MCF 10A (cell line): ENCODE measurements at regions not wholly inside any gene's neighbourhood (a gene's known extent, or its start where the extent isn't known, plus 50 kb on each side); places are given as distances from the start of the nearest gene placed in this dataset.

Experiments used
- BruUV-seq: library from RNA; stranded (reverse); fragments of 400-500 nt; replicated peaks from 2 replicates; lab custom pipeline; 2021; lab: Mats Ljungman, UMichigan
- CTCF ChIA-PET: fragments of 300-600 bp; sonication (Branson Sonifier 250); formaldehyde crosslinking; extraction: SDS; loops from one replicate; lab custom pipeline; 2021; ENCODE audit warnings: antibody characterized with exemption, inconsistent platforms; lab: Yijun Ruan, JAX
- POLR2A ChIA-PET: fragments of 300-600, 350-650 bp; sonication (Branson Sonifier 250); formaldehyde crosslinking; extraction: SDS; loops from one replicate; lab custom pipeline; 2020; ENCODE audit warnings: antibody characterized with exemption, inconsistent platforms; lab: Yijun Ruan, JAX
- DNase-seq: peaks from one replicate; pipeline ENCODE4 v3.0.0-alpha.2; 2018; ENCODE audit not compliant: unreplicated experiment
- H3K27ac Mint-ChIP-seq: one replicate; pipeline ENCODE4 v1.8.0; 2022; ENCODE audit warnings: mild to moderate bottlenecking, low read depth, mixed read lengths; ENCODE audit not compliant: unreplicated experiment
- H3K27me3 Mint-ChIP-seq: one replicate; pipeline ENCODE4 v1.8.0; 2022; ENCODE audit warnings: mixed read lengths; ENCODE audit not compliant: insufficient read depth, unreplicated experiment
- H3K36me3 Mint-ChIP-seq: one replicate; pipeline ENCODE4 v1.8.0; 2022; ENCODE audit warnings: mild to moderate bottlenecking, moderate library complexity, mixed read lengths; ENCODE audit not compliant: insufficient read depth, unreplicated experiment
- H3K4me1 Mint-ChIP-seq: one replicate; pipeline ENCODE4 v1.8.0; 2022; ENCODE audit warnings: mixed read lengths; ENCODE audit not compliant: insufficient read depth, unreplicated experiment
- H3K4me3 Mint-ChIP-seq: one replicate; pipeline ENCODE4 v1.8.0; 2022; ENCODE audit warnings: mild to moderate bottlenecking, moderate library complexity, mixed read lengths; ENCODE audit not compliant: unreplicated experiment
- H3K9me3 Mint-ChIP-seq: one replicate; pipeline ENCODE4 v1.8.0; 2022; ENCODE audit warnings: mixed read lengths; ENCODE audit not compliant: unreplicated experiment
- intact Hi-C: fragments of 100-400 bp; cut with micrococcal nuclease; formaldehyde crosslinking; loops from 2 replicates; pipeline ENCODE4 v1.14.1; 2022
- TF ChIP-seq, protein P1 (sequence below): fragments of 200-600 bp; IDR thresholded peaks from one replicate; pipeline ENCODE4 v1.8.0; 2022; ENCODE audit warnings: antibody characterized with exemption, mild to moderate bottlenecking; ENCODE audit not compliant: unreplicated experiment

DNA sequence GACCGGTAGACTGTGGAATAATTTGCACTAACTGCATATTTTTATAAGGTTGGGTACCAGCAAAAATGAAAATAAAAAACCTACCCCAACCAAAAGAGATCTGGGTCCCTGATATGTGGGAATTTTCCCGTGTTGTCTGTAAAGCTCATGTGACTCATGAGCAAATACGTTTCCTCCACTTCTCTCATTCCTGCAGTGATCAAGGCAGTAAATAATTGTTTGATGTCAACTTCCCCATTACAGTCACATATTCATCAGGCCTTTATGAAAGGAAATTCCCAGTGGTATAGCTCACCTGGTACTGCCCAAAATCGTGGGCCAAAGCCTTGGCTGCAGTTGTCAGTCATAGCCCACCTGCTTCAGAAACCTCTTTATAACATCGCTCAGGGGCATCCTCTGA lies 166.0 kb upstream of the ANK3 start:
- Mint-ChIP-seq H3K9me3 (no peaks in the 10 kb centered on the region), H3K27me3 (no peaks in the 10 kb centered on the region), H3K36me3 (no peaks in the 10 kb centered on the region), H3K27ac (no peak overlapping the region), H3K4me3 (no peak overlapping the region), H3K4me1 (no peaks in the 10 kb centered on the region)
- ChIA-PET CTCF (interaction anchor here (0.5 kb wide), 1 partner anchor 437 kb away, joined by 3 read pairs; no protein-coding TSS in a partner anchor), POLR2A (interaction anchor here (0.6 kb wide), 1 partner anchor 101 kb away, joined by 3 read pairs; no protein-coding TSS in a partner anchor)
- TF ChIP-seq, protein P1, sequence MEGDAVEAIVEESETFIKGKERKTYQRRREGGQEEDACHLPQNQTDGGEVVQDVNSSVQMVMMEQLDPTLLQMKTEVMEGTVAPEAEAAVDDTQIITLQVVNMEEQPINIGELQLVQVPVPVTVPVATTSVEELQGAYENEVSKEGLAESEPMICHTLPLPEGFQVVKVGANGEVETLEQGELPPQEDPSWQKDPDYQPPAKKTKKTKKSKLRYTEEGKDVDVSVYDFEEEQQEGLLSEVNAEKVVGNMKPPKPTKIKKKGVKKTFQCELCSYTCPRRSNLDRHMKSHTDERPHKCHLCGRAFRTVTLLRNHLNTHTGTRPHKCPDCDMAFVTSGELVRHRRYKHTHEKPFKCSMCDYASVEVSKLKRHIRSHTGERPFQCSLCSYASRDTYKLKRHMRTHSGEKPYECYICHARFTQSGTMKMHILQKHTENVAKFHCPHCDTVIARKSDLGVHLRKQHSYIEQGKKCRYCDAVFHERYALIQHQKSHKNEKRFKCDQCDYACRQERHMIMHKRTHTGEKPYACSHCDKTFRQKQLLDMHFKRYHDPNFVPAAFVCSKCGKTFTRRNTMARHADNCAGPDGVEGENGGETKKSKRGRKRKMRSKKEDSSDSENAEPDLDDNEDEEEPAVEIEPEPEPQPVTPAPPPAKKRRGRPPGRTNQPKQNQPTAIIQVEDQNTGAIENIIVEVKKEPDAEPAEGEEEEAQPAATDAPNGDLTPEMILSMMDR, result no peak
- BruUV-seq, result no TSS peak
- no peak for DNase-seq
- intact Hi-C loops, result no loop called here

DNA sequence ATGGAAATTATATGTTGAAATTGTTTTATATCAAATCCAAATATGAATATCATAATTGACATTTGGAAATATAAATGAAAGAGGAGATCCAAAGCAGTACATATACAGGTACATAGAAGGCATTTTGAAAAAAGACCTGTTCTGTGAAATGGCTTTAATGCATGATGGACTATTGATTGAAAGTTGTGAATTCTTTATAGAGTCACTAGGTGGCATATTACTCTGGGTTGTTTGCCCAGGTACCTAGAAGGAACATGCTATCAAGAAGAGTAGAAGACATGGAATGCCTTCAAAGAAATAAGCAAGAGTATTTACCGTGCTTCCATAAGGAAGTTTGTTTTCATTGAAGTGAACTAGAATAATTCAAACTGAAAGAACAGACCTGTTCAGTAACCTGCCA lies 160.0 kb upstream of the ANK3 start:
- peak; percentile 63 for DNase-seq
- BruUV-seq, result no TSS peak
- TF ChIP-seq, protein P1, result peak; percentile 34
- Mint-ChIP-seq H3K9me3 (no peaks in the 10 kb centered on the region), H3K36me3 (no peaks in the 10 kb centered on the region), H3K27ac (no peak overlapping the region), H3K4me3 (no peak overlapping the region), H3K4me1 (no peaks in the 10 kb centered on the region), H3K27me3 (no peaks in the 10 kb centered on the region)
- CTCF ChIA-PET, result interaction anchor here (0.6 to 1.2 kb wide), 4 partner anchors 13 to 220 kb away, joined by 3 to 8 read pairs (median 4); no protein-coding TSS in a partner anchor
- POLR2A ChIA-PET, result interaction anchor here (0.7 kb wide), 1 partner anchor 23 kb away, joined by 3 read pairs; no protein-coding TSS in a partner anchor
- intact Hi-C loops, result loop anchor here (1.0 to 5.0 kb wide), 3 partner anchors 98 to 219 kb away; no protein-coding TSS in a partner anchor

DNA sequence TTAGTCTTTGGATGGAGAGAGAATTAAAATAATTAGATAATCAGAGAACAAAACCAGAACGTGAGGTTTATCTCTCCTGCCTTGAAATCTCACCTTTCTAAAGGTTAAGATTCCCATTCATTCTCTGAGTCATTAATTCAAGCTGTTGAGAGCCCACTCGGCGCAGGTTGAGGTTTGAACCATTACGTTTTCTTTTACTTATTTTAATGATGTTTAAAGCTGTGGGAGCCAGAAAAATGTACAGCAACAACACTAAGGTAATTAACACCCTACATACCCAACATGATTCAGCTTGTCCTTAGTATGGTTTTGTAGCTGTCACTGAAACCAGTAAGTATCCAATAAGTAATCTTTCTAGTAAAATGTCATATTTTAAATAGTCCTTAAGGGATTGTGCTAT lies 153.0 kb upstream of the ANK3 start:
- no peaks in the 10 kb centered on the region for H3K9me3 Mint-ChIP-seq
- no peak for DNase-seq
- no peaks in the 10 kb centered on the region for H3K27me3 Mint-ChIP-seq
- TF ChIP-seq, protein P1, result no peak
- intact Hi-C loops, result no loop called here
- peaks cover 7% of the 10 kb centered on the region for H3K4me1 Mint-ChIP-seq
- H3K4me3 Mint-ChIP-seq, result no peak overlapping the region
- H3K27ac Mint-ChIP-seq, result no peak overlapping the region
- ChIA-PET CTCF (interaction anchor here (0.6 to 1.3 kb wide), 4 partner anchors 43 to 920 kb away, joined by 3 to 4 read pairs (median 3); no protein-coding TSS in a partner anchor), POLR2A (no interaction called here)
- H3K36me3 Mint-ChIP-seq, result no peaks in the 10 kb centered on the region
- no TSS peak for BruUV-seq

DNA sequence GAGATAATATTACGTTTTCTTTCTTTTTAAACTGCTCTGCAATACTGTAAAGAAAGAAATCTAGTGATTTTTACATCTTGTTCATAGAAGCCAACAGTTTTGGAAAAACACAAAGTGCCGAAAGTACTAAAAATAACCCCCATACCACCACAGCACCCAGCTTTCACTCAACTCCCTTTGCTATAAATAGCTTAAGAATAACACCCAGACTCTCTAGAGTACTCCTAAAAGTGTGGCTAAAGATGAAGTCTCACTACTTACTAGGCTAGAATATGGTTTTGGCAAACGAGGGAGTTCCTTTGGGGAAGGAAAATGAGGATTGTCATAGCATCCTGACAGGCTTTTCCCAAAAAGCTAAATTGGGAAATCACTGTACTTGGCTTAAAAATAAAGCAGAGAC lies 151.8 kb upstream of the ANK3 start:
- DNase-seq, result no peak
- TF ChIP-seq, protein P1, result no peak
- peaks cover 12% of the 10 kb centered on the region for H3K4me1 Mint-ChIP-seq
- ChIA-PET CTCF (interaction anchor here (0.8 to 1.1 kb wide), 2 partner anchors 11 to 56 kb away, joined by 3 read pairs; no protein-coding TSS in a partner anchor), POLR2A (interaction anchor here (0.7 to 1.2 kb wide), 2 partner anchors 12 to 62 kb away, joined by 3 read pairs; no protein-coding TSS in a partner anchor)
- H3K27me3 Mint-ChIP-seq, result no peaks in the 10 kb centered on the region
- no TSS peak for BruUV-seq
- no peak overlapping the region for H3K4me3 Mint-ChIP-seq
- intact Hi-C loops, result no loop called here
- no peaks in the 10 kb centered on the region for H3K9me3 Mint-ChIP-seq
- no peak overlapping the region for H3K27ac Mint-ChIP-seq
- no peaks in the 10 kb centered on the region for H3K36me3 Mint-ChIP-seq
